Endothelial cell of umbilical vein (primary cell): ENCODE measurements at regions not wholly inside any gene's neighbourhood (a gene's known extent, or its start where the extent isn't known, plus 50 kb on each side); places are given as distances from the start of the nearest gene placed in this dataset.

Experiments
- BruUV-seq: library from RNA; stranded (reverse); fragments of 400-500 nt; replicated peaks from 2 replicates; lab custom pipeline; 2021; lab: Mats Ljungman, UMichigan
- CTCF ChIA-PET: fragments of 300-600, 350-600 bp; sonication (Branson Sonifier 250); formaldehyde crosslinking; loops from one replicate; lab custom pipeline; 2021; ENCODE audit warnings: antibody characterized with exemption, inconsistent platforms; lab: Charles Lee
- POLR2A ChIA-PET: fragments of 300-600, 350-600 bp; sonication (Branson Sonifier 250); formaldehyde crosslinking; loops from one replicate; lab custom pipeline; 2021; ENCODE audit warnings: antibody characterized with exemption, inconsistent platforms; lab: Charles Lee
- DNase-seq: peaks from one replicate; pipeline ENCODE4 v3.0.0-alpha.2; 2011; ENCODE audit warnings: low read depth, low spot score
- FAIRE-seq: peaks from 2 replicates; lab custom pipeline; 2011; peaks lifted over from hg19 to GRCh38; lab: Jason Lieb, UNC
- H2AFZ ChIP-seq: 2 replicates; pipeline ENCODE4 v1.6.0; 2012; ENCODE audit warnings: low read depth, low read length, control low read depth, inconsistent platforms
- H3K27ac ChIP-seq: 2 replicates; pipeline ENCODE4 v1.5.1; 2011; ENCODE audit warnings: low read depth, mild to moderate bottlenecking, control low read depth, low read length, moderate library complexity; ENCODE audit not compliant: insufficient read depth
- H3K27me3 ChIP-seq, 2 experiments: 2 replicates each; pipeline versions ENCODE4 v1.6.0 to v1.6.1; 2011; ENCODE audit warnings: low read length in 2 of 2, mixed read lengths in 1 of 2; ENCODE audit not compliant: control insufficient read depth in 2 of 2, insufficient read depth in 2 of 2
- H3K36me3 ChIP-seq, 2 experiments: 2 replicates in 1 of 2; 3 replicates in 1 of 2; pipeline ENCODE4 v1.5.1; 2011; ENCODE audit warnings: low read length in 2 of 2, mild to moderate bottlenecking in 1 of 2, moderate library complexity in 1 of 2; ENCODE audit not compliant: control insufficient read depth in 2 of 2, insufficient read depth in 2 of 2; ENCODE audit errors: extremely low read depth in 1 of 2
- H3K4me1 ChIP-seq: 3 replicates; pipeline ENCODE4 v1.5.1; 2011; ENCODE audit warnings: mild to moderate bottlenecking, low read length; ENCODE audit not compliant: control insufficient read depth, insufficient read depth; ENCODE audit errors: extremely low read depth
- H3K4me2 ChIP-seq: 2 replicates; pipeline ENCODE4 v1.6.1; 2011; ENCODE audit warnings: low read length, control low read depth, mixed read lengths; ENCODE audit not compliant: insufficient read depth
- H3K4me3 ChIP-seq, 3 experiments: fragments of 200-600 bp in 1 of 3; sonication (generic), shearing (Covaris generic) in 1 of 3; replicated peaks in 1 of 3; 2 replicates each; pipeline ENCODE4 v1.5.1; 2011 to 2016; ENCODE audit warnings: control low read depth in 3 of 3, low read length in 3 of 3, mild to moderate bottlenecking in 2 of 3, inconsistent platforms in 1 of 3, low read depth in 1 of 3, moderate library complexity in 1 of 3; ENCODE audit not compliant: insufficient read depth in 1 of 3
- H3K79me2 ChIP-seq: 2 replicates; pipeline ENCODE4 v1.6.0; 2012; ENCODE audit warnings: low read length, inconsistent platforms; ENCODE audit not compliant: control insufficient read depth, insufficient read depth
- H3K9ac ChIP-seq: replicated peaks from 2 replicates; pipeline ENCODE3; 2011; ENCODE audit warnings: low read length, control low read depth; ENCODE audit not compliant: insufficient read depth; ENCODE audit errors: extremely low read depth
- H3K9me1 ChIP-seq: replicated peaks from 3 replicates; pipeline ENCODE4 v1.6.0; 2011; ENCODE audit warnings: mild to moderate bottlenecking, low read length; ENCODE audit not compliant: control insufficient read depth, insufficient read depth; ENCODE audit errors: extremely low read depth
- H3K9me3 ChIP-seq: replicated peaks from 2 replicates; pipeline ENCODE4 v1.5.1; 2012; ENCODE audit warnings: low read length, inconsistent platforms; ENCODE audit not compliant: control insufficient read depth, insufficient read depth
- H4K20me1 ChIP-seq: replicated peaks from 2 replicates; pipeline ENCODE3; 2011; ENCODE audit warnings: mild to moderate bottlenecking, low read length; ENCODE audit not compliant: control insufficient read depth, insufficient read depth; ENCODE audit errors: extremely low read depth
- CTCF ChIP-seq, 2 donors: IDR thresholded peaks; 1 replicate in 1 of 2; 2 replicates in 1 of 2; pipeline ENCODE4 v1.5.1; 2011; ENCODE audit warnings: low read length in 2 of 2, mild to moderate bottlenecking in 2 of 2, moderate library complexity in 2 of 2, control low read depth in 1 of 2, inconsistent platforms in 1 of 2, low read depth in 1 of 2; ENCODE audit not compliant: insufficient read depth in 1 of 2; ENCODE audit errors: extremely low read depth in 1 of 2
- EZH2 ChIP-seq: IDR thresholded peaks from 2 replicates; pipeline ENCODE4 v1.6.1; 2012; ENCODE audit warnings: borderline replicate concordance, low read depth, mild to moderate bottlenecking, moderate library complexity, low read length, inconsistent platforms; ENCODE audit not compliant: severe bottlenecking
- FOS ChIP-seq: IDR thresholded peaks from 2 replicates; pipeline ENCODE4 v1.6.1; 2011; ENCODE audit warnings: mild to moderate bottlenecking, low read length, moderate library complexity, borderline replicate concordance; ENCODE audit not compliant: insufficient read depth
- GATA2 ChIP-seq: IDR thresholded peaks from 2 replicates; pipeline ENCODE4 v1.7.0; 2011; ENCODE audit warnings: low read depth, mild to moderate bottlenecking, moderate library complexity, mixed read lengths, low read length; ENCODE audit not compliant: insufficient read length, insufficient read depth
- JUN ChIP-seq: IDR thresholded peaks from 2 replicates; pipeline ENCODE4 v1.6.1; 2011; ENCODE audit warnings: borderline replicate concordance, low read depth; ENCODE audit not compliant: insufficient read length, insufficient read depth
- MYC ChIP-seq: IDR thresholded peaks from one replicate; pipeline ENCODE4 v1.6.1; 2011; ENCODE audit warnings: mild to moderate bottlenecking, low read depth, low read length
- POLR2A ChIP-seq: IDR thresholded peaks from 2 replicates; pipeline ENCODE4 v1.6.1; 2012; ENCODE audit warnings: low read depth, mild to moderate bottlenecking, control low read depth, low read length
- POLR2AphosphoS5 ChIP-seq: IDR thresholded peaks from 2 replicates; pipeline ENCODE4 v1.6.1; 2012; ENCODE audit warnings: low read depth, mild to moderate bottlenecking, control low read depth, low read length, moderate library complexity; ENCODE audit not compliant: insufficient read depth
- dilution Hi-C: fragments of 300-500 bp; cut with MboI; formaldehyde crosslinking; loops from one replicate; pipeline ENCODE4 v1.15.0; 2019; ENCODE audit warnings: low sequenced_read_pairs; ENCODE audit not compliant: extremely low pct_ligation_motif_present
- intact Hi-C: fragments of 100-400 bp; cut with micrococcal nuclease; formaldehyde crosslinking; loops from one replicate; pipeline ENCODE4 v1.10.0; 2022
- TF ChIP-seq, protein P1 (sequence below): IDR thresholded peaks from 2 replicates; pipeline ENCODE4 v1.6.1; 2011; ENCODE audit not compliant: insufficient read depth, insufficient read length

DNA sequence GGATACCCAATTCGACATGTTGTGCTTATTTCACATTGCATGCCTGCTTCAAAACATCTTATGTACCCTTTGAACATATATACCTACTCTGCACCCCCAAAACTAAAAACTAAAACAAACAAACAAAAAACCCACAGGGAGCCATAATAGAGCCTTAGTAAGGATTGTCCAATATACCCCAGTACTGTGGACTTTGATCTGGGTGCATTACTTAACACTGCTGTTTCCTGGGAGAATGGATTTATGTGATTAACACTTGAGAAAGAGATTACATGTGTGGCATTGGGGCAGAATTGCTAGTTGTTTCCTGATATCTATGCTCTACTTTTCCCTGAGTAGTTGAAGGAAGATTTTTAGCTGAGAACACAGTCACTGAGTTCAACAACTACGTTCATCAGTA, 583.4 kb upstream of the ROBO1 start:
- no peak for FAIRE-seq
- POLR2A ChIA-PET: no interaction called here

More for the DNA sequence above, 583.4 kb upstream of the ROBO1 start:
- Histone ChIP-seq H3K4me2 (no peak overlapping the region), H3K9me1 (no peaks in the 10 kb centered on the region), H3K79me2 (no peaks in the 10 kb centered on the region), H4K20me1 (no peaks in the 10 kb centered on the region), H3K27me3 (no peaks in the 10 kb centered on the region), H3K36me3 (no peaks in the 10 kb centered on the region), H3K27ac (no peak overlapping the region), H3K9ac (no peak overlapping the region), H3K9me3 (no peaks in the 10 kb centered on the region), H3K4me3 (no peak overlapping the region), H3K4me1 (no peaks in the 10 kb centered on the region), H2AFZ (no peak overlapping the region)
- DNase-seq: no peak
- intact Hi-C loops (no loop called here), dilution Hi-C loops (no loop called here)
- BruUV-seq: no TSS peak
- TF ChIP-seq MYC: no peak
- TF ChIP-seq, protein P1, sequence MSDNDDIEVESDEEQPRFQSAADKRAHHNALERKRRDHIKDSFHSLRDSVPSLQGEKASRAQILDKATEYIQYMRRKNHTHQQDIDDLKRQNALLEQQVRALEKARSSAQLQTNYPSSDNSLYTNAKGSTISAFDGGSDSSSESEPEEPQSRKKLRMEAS: no peak
- TF ChIP-seq JUN: no peak
- no peak for TF ChIP-seq GATA2
- TF ChIP-seq POLR2A: no peak
- no peak for TF ChIP-seq FOS
- no peak for TF ChIP-seq CTCF (IDR thresholded peaks at IDR 0.05; ENCODE audit: extremely low read depth in 1 of 2, insufficient read depth in 1 of 2, low read depth in 1 of 2, low read length in 2 of 2)
- no peak for TF ChIP-seq EZH2
- no peak for TF ChIP-seq POLR2AphosphoS5
- CTCF ChIA-PET: interaction anchor here (1.3 kb wide), 1 partner anchor 10 kb away, joined by 5 read pairs; no protein-coding TSS in a partner anchor
